Activated naive CD4-positive, alpha-beta T cell treated with anti-CD3 and anti-CD28 coated beads, Interleukin-2, amount 50 U/mL, for 24 hours (primary cell): ENCODE measurements at regions not wholly inside any gene's neighbourhood (a gene's known extent, or its start where the extent isn't known, plus 50 kb on each side); places are given as distances from the start of the nearest gene placed in this dataset.

ENCODE experiments used
- H3K27ac Mint-ChIP-seq: one replicate; pipeline ENCODE4 v1.8.0; 2021; ENCODE audit warnings: mild to moderate bottlenecking, mixed read lengths
- H3K27me3 Mint-ChIP-seq: one replicate; pipeline ENCODE4 v1.8.0; 2021; ENCODE audit warnings: mixed read lengths
- H3K36me3 Mint-ChIP-seq: one replicate; pipeline ENCODE4 v1.8.0; 2021; ENCODE audit warnings: mixed read lengths
- H3K4me1 Mint-ChIP-seq: one replicate; pipeline ENCODE4 v1.8.0; 2021; ENCODE audit warnings: mixed read lengths
- H3K4me3 Mint-ChIP-seq: one replicate; pipeline ENCODE4 v1.8.0; 2021; ENCODE audit warnings: mild to moderate bottlenecking, mixed read lengths
- H3K9me3 Mint-ChIP-seq: one replicate; pipeline ENCODE4 v1.8.0; 2021; ENCODE audit warnings: mixed read lengths

DNA sequence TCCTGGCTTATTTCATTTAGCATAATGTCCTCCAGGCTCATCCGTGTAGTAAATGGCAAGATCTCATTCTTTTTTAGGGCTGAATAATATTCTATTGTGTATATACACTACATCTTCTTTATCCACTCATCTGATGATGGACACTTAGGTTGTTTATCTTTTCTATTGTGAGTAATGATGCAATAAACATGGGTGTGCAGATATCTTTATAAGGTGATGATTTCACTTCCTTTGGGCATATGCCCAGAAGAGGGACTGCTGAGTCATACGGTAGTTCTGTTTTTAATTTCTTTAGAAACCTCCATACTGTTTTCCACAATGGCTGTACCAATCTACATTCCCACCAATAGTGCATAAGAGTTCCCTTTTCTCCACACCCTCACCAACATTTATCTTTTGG, 317.6 kb upstream of the CNKSR2 start:
- H3K9me3 Mint-ChIP-seq, result no peaks in the 10 kb centered on the region
- no peak overlapping the region for H3K4me3 Mint-ChIP-seq
- no peak overlapping the region for H3K27ac Mint-ChIP-seq
- no peaks in the 10 kb centered on the region for H3K36me3 Mint-ChIP-seq
- no peaks in the 10 kb centered on the region for H3K27me3 Mint-ChIP-seq
- no peaks in the 10 kb centered on the region for H3K4me1 Mint-ChIP-seq

DNA sequence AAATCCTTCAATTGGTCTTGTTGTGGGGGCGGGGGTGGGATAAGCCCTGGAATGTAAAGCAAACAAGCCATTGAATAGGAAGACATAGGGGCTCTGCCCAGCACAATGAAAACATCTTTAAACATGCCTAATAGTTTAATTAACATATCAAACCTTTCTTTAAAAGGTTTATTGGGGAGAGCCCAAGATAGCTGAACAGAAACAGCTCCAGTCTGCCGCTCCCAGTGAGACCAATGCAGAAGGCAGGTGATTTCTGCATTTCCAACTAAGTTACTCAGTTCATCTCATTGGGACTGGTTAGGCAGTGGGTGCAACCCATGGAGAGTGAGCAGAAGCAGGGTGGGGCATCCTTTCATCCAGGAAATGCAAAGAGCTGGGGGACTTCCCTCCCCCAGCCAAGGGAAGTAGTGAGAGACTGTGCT, 327.2 kb upstream of the CNKSR2 start:
- no peaks in the 10 kb centered on the region for H3K4me1 Mint-ChIP-seq
- peaks cover 13% of the 10 kb centered on the region for H3K27me3 Mint-ChIP-seq
- no peaks in the 10 kb centered on the region for H3K36me3 Mint-ChIP-seq
- no peak overlapping the region for H3K27ac Mint-ChIP-seq
- no peak overlapping the region for H3K4me3 Mint-ChIP-seq
- H3K9me3 Mint-ChIP-seq, result no peaks in the 10 kb centered on the region

DNA sequence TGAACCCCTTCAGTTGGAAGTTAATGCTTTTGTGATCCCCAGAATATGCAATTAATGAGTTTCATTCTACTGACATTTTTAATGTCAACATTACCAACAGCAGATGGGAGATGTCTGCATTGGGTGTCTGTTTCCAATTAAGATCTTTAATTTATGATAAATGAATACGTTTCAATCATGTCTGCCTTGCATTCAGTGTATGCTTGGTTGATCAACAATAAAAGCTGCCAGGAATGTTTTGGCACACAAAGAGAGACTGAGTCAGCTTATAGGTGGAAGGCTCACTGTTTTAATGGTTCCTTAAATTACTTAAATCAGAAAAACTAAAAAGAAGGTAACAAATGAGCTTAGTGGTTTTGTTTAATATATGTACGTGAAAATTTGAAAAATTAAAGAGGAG, 359.9 kb upstream of the CNKSR2 start:
- H3K4me1 Mint-ChIP-seq, result no peaks in the 10 kb centered on the region
- H3K4me3 Mint-ChIP-seq, result no peak overlapping the region
- no peaks in the 10 kb centered on the region for H3K36me3 Mint-ChIP-seq
- no peaks in the 10 kb centered on the region for H3K27me3 Mint-ChIP-seq
- no peak overlapping the region for H3K27ac Mint-ChIP-seq
- no peaks in the 10 kb centered on the region for H3K9me3 Mint-ChIP-seq

DNA sequence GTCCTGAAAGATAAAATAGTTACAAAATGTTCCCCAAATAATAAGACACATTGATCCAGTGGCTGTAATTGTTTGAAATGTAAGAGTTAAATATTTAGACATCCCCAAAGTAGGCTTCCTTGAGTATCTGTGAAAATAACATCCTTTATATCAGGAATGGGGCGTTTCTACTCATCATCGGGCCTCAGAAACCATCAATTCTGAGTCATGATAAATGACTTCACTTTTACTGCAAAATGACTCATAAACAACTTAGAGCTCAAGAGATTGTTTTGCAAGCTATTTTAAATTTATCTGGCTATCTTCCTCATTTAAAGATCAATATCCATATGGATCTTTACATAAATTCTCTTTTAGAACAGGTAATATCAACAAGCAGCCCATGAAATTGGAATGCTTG, 369.4 kb upstream of the CNKSR2 start:
- H3K4me3 Mint-ChIP-seq, result no peak overlapping the region
- peaks cover 1% of the 10 kb centered on the region for H3K27me3 Mint-ChIP-seq
- no peaks in the 10 kb centered on the region for H3K4me1 Mint-ChIP-seq

DNA sequence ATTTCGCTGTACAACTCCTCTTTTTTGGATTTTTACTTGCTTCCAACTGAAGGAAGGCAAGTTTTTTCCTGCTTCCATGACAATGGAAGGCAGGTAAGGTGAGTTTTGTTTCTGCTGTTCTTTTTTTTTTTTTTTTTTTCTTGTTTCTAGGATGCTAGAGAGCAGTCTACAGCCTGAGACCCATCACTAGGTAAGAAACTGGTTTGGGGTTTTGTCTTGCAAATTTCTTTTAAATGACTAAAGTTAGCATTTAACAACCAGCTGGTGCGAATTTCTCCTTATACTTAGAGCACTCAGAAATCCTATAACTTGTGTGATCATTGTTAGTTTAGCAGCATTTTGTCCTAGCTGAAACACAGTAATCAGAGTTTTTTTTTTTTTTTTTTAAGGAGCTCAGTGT, 378.4 kb upstream of the CNKSR2 start:
- H3K36me3 Mint-ChIP-seq, result no peaks in the 10 kb centered on the region
- no peaks in the 10 kb centered on the region for H3K27me3 Mint-ChIP-seq
- no peaks in the 10 kb centered on the region for H3K9me3 Mint-ChIP-seq
- no peak overlapping the region for H3K27ac Mint-ChIP-seq
- no peak overlapping the region for H3K4me3 Mint-ChIP-seq
- no peaks in the 10 kb centered on the region for H3K4me1 Mint-ChIP-seq

More for the DNA sequence above, 369.4 kb upstream of the CNKSR2 start:
- H3K9me3 Mint-ChIP-seq, result no peaks in the 10 kb centered on the region
- no peaks in the 10 kb centered on the region for H3K36me3 Mint-ChIP-seq
- no peak overlapping the region for H3K27ac Mint-ChIP-seq

DNA sequence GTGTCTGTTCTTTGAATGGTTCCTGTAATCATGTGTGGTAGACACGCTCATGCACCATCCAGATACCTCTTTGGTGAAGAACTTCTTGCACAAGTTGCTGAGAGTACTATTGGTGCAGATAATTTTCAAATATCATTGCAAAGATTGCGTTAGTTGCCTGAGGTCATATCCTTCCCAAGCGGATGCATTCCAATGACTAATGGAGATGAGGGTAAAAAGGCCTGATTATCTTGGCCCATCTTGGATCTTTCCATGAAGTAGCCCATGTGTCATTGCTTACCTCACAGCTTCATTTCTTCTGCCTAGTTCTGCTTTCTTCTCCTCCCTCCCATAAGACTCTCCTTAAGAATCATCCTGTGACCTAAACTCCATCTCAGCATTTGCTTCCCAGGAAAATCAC, 384.9 kb upstream of the CNKSR2 start:
- no peaks in the 10 kb centered on the region for H3K27me3 Mint-ChIP-seq
- no peaks in the 10 kb centered on the region for H3K36me3 Mint-ChIP-seq
- no peak overlapping the region for H3K27ac Mint-ChIP-seq

DNA sequence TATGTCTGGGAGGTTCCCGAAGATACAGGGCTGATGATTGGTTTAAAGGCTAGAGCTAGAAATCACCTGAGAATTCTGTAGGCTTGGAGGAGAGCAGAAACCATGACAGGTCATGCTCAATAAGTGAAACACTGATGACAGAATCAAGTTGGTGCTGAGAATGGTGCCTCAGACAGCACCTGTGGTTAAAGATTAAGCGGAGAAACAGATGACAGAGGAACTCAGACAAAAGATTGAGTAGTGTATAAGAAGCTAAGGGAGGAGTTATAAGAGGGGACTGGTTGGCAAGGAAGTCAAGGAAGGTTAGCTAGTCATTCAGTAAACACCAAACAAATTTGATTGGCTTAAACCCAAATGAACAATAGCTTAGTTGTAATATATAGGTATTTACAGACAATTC, 385.4 kb upstream of the CNKSR2 start:
- no peaks in the 10 kb centered on the region for H3K36me3 Mint-ChIP-seq
- H3K27ac Mint-ChIP-seq, result no peak overlapping the region
- H3K4me1 Mint-ChIP-seq, result no peaks in the 10 kb centered on the region

More for the DNA sequence above, 384.9 kb upstream of the CNKSR2 start:
- Mint-ChIP-seq H3K9me3 (no peaks in the 10 kb centered on the region), H3K4me3 (no peak overlapping the region), H3K4me1 (no peaks in the 10 kb centered on the region)

DNA sequence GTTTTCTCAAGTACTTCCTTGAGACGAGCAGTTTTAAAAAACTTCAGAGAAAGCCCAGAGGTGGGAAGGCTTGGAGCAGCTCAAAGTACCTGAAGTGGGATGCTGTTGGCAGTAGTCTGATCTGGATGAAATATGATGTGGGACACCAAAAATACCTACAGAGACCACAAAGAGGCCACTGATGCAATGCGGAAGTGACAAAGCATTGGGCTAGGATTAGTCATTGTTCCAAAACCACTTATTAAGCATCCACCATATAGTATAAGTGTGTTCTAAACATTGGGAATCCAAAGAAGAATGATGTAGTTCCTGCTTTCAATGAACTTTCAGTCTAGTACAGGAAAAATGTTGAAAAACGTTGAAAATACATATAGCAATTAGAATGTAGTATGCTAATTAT, 386.1 kb upstream of the CNKSR2 start:
- H3K9me3 Mint-ChIP-seq, result no peaks in the 10 kb centered on the region

More for the DNA sequence above, 385.4 kb upstream of the CNKSR2 start:
- Mint-ChIP-seq H3K9me3 (no peaks in the 10 kb centered on the region), H3K27me3 (no peaks in the 10 kb centered on the region), H3K4me3 (no peak overlapping the region)

DNA sequence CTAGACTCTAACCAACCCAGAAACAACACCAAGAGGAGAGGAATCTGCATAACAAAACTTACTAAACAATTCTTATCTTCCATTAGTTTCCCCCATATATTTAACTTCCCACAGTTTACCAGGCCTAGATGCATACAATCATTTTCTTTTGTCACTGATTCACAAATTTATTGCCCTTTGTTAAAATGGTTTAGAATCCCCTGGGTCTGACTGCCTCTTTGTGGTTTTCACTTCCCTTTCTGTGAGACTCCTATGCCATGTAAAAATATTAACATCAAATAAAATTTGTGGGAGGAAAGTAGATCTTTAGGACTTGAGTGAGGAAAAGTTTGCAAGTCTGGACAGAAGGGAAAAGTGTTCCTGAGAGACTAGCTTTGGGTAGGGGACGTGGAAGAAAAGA, 393.8 kb upstream of the CNKSR2 start:
- no peaks in the 10 kb centered on the region for H3K9me3 Mint-ChIP-seq

More for the DNA sequence above, 386.1 kb upstream of the CNKSR2 start:
- Mint-ChIP-seq H3K4me1 (no peaks in the 10 kb centered on the region), H3K27me3 (no peaks in the 10 kb centered on the region), H3K36me3 (no peaks in the 10 kb centered on the region), H3K27ac (no peak overlapping the region), H3K4me3 (no peak overlapping the region)

DNA sequence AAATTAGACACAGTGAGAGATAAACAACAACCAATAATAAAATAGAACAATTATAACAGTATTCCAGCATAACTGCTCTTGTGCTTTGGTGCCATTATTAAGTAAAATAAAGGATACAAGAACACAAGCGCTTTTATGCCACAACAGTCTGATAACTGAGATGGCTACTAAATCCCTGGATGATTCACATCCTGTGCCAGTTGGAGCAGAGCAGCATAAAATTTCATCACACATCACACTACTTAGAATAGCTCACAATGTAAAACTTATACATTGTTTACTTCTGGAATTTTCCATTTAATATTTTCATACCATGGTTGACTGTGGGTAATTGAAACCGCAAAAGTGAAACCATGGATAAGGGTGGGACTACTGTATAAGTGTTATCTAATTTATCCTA, 399.9 kb upstream of the CNKSR2 start:
- Mint-ChIP-seq H3K27ac (no peak overlapping the region), H3K9me3 (no peaks in the 10 kb centered on the region), H3K4me1 (no peaks in the 10 kb centered on the region), H3K4me3 (no peak overlapping the region), H3K36me3 (peaks cover 1% of the 10 kb centered on the region), H3K27me3 (no peaks in the 10 kb centered on the region)

More for the DNA sequence above, 393.8 kb upstream of the CNKSR2 start:
- H3K4me1 Mint-ChIP-seq, result no peaks in the 10 kb centered on the region
- peaks cover 1% of the 10 kb centered on the region for H3K36me3 Mint-ChIP-seq
- H3K4me3 Mint-ChIP-seq, result no peak overlapping the region
- no peak overlapping the region for H3K27ac Mint-ChIP-seq
- peaks cover 3% of the 10 kb centered on the region for H3K27me3 Mint-ChIP-seq

DNA sequence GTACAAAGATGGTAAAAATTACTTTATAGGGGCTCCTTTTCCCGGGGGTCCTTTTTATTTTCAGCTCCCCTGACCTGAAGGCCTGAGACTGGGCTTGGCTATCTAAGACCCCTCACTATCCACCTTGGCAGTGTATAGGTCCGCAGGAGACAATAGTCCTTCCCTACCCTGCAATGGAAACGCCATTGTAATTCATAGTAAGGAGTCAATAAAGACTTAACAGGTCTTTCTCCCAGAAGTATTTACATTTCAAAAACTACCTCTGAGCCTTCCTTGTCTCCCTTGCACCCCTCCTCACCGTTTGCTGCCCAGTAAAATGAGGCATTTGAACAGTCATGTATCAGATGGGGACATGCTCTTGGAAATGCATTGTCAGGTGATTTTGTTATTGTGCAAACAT, 401.2 kb upstream of the CNKSR2 start:
- no peak overlapping the region for H3K27ac Mint-ChIP-seq
- no peaks in the 10 kb centered on the region for H3K27me3 Mint-ChIP-seq

DNA sequence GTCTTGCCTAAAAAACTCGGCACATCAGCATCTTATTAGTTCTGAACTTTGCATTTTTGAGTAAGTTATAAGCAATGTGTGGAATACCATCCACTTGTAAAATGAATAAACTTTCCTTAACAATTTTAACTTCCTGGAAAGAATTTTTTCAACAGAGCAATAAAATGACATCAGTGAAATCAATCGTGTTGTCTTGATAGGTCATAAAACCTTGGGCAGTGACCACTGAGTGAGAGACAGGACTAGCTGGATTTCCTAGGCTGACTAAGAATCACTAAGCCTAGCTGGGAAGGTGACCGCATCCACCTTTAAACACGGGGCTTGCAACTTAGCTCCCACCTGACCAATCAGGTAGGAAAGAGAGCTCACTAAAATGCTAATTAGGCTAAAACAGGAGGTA, 403.0 kb upstream of the CNKSR2 start:
- Mint-ChIP-seq H3K4me1 (no peaks in the 10 kb centered on the region), H3K27me3 (no peaks in the 10 kb centered on the region), H3K9me3 (no peaks in the 10 kb centered on the region), H3K4me3 (no peak overlapping the region), H3K27ac (no peak overlapping the region), H3K36me3 (no peaks in the 10 kb centered on the region)

More for the DNA sequence above, 401.2 kb upstream of the CNKSR2 start:
- Mint-ChIP-seq H3K4me1 (no peaks in the 10 kb centered on the region), H3K36me3 (no peaks in the 10 kb centered on the region), H3K4me3 (no peak overlapping the region), H3K9me3 (no peaks in the 10 kb centered on the region)

DNA sequence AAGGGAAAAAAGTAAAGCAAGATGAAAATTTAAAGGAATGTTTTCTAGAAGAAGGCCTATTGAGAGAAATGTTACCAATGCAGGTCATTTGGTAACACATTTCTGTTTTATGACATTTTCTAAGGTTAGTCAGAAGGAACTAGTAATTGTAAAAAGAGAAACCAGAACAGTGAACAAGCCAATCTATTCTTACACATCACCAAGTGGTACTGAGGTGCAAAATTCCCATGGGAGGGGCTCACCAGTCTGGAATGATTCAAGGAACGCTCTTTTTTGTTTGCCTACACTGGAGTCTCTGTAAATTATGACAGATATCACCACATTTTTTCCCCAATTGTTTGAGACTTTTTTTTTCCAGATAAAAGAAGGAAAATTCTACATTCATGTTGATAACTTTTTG, 404.7 kb upstream of the CNKSR2 start:
- Mint-ChIP-seq H3K36me3 (no peaks in the 10 kb centered on the region), H3K4me3 (no peak overlapping the region), H3K27ac (no peak overlapping the region), H3K9me3 (no peaks in the 10 kb centered on the region), H3K27me3 (no peaks in the 10 kb centered on the region), H3K4me1 (no peaks in the 10 kb centered on the region)

DNA sequence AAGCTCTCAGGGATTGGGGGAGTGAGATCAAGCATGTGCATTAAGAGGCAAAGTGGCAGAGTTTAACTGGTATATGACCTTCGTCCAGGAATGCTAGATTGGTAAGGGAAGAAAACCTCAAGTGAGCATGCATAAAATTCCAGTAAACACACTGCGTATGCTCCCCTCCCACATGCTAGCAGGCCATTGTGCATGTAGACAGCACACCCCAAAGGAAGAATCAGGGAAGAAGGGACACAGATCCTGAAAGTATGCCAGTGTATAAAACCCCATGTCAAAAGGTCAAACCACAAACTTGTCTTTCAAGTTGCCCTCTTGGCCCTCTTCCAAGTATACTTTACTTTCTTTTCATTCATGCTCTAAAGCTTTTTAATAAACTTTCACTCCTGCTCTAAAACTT, 405.2 kb upstream of the CNKSR2 start:
- Mint-ChIP-seq H3K9me3 (no peaks in the 10 kb centered on the region), H3K36me3 (no peaks in the 10 kb centered on the region), H3K4me1 (no peaks in the 10 kb centered on the region), H3K4me3 (no peak overlapping the region), H3K27me3 (no peaks in the 10 kb centered on the region), H3K27ac (no peak overlapping the region)

DNA sequence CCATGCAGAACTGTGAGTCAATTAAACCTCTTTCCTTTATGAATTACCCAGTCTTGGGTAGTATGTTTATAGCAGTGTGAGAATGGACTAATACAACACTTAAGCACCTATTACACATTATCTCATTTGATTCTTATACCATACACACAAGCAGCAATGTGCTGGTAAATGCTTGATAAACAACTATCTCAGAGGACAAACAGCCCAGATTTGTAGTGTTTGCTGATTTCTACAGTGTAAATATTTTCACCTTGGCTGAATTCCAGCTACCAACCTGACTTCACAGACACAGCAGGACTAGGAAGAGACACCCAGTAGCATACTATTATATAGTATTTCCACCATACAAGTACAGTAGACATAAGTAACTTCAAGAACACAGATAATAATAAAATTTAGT, 406.5 kb upstream of the CNKSR2 start:
- Mint-ChIP-seq H3K36me3 (no peaks in the 10 kb centered on the region), H3K27me3 (no peaks in the 10 kb centered on the region), H3K9me3 (no peaks in the 10 kb centered on the region), H3K4me3 (no peak overlapping the region), H3K4me1 (no peaks in the 10 kb centered on the region), H3K27ac (no peak overlapping the region)

DNA sequence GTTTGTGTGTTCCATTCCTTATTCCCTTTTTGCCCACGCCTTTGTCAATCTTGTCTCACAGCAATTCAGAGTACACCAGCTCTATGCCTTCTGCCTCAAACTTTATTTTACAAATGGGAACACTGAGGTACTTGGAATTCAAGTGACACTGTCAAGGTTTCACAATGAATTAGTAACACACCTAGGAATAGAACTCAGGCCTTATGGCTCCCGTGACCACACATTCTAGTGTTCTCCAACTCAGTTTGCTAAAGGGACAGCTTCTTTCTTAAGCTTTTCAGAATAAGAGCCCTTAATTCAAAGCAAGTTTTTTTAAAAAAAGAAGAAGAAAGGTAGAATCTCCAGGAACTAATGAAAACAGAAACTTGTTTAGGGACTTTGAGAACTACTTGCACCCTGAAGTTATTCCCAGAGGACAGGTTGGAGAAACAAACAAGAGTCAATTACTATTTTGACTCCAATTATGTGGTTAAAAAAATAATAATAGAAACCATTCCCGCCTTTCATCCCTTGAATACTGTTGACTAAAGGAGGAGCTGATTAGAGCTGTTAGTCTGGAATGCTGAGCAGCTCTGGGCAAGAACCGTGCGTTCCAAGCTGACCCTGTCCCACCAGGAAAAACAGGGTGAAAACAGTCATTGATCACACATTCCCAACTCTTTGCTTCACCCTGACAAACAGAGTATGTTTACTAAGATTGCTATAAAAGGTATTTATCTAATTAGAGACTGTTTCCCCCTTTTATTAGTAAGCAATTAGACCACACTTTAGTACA, 408.8 kb upstream of the CNKSR2 start:
- H3K36me3 Mint-ChIP-seq, result no peaks in the 10 kb centered on the region
- H3K4me3 Mint-ChIP-seq, result no peak overlapping the region
- H3K27ac Mint-ChIP-seq, result no peak overlapping the region
- no peaks in the 10 kb centered on the region for H3K4me1 Mint-ChIP-seq
- H3K9me3 Mint-ChIP-seq, result no peaks in the 10 kb centered on the region
- no peaks in the 10 kb centered on the region for H3K27me3 Mint-ChIP-seq

DNA sequence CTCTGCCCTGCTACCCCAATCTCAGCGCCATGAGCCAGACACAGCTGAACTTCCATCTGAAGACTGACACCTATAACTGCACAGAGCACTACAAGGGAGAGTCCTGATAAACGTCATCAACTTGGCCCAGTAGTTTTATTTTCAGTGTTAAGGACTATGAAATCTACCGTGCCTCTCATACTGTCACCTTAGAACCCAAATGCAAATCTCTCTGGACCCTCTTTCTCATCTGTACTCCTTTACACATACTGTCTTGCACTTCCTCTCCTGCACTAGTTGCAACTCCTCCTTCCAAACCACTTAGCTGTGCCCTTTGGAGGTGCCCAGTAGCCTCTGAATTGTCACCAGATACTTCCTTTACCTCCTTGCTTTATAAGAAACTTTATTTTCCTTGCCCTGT, 420.2 kb upstream of the CNKSR2 start:
- H3K36me3 Mint-ChIP-seq, result no peaks in the 10 kb centered on the region
- no peak overlapping the region for H3K27ac Mint-ChIP-seq
- no peak overlapping the region for H3K4me3 Mint-ChIP-seq
- H3K9me3 Mint-ChIP-seq, result no peaks in the 10 kb centered on the region
- H3K27me3 Mint-ChIP-seq, result no peaks in the 10 kb centered on the region
- no peaks in the 10 kb centered on the region for H3K4me1 Mint-ChIP-seq
